HG03565 (cell line): ENCODE measurements at regions not wholly inside any gene's neighbourhood (a gene's known extent, or its start where the extent isn't known, plus 50 kb on each side); places are given as distances from the start of the nearest gene placed in this dataset.
A peak's percentile ranks its signal among the peaks of the same experiment; 100 is the strongest.

Source experiments
- ATAC-seq: cut with Tn5 transposase; IDR thresholded peaks from one replicate; pipeline ENCODE4 v1.9.1; 2021; ENCODE audit warnings: mild to moderate bottlenecking, moderate library complexity; ENCODE audit not compliant: unreplicated experiment

DNA sequence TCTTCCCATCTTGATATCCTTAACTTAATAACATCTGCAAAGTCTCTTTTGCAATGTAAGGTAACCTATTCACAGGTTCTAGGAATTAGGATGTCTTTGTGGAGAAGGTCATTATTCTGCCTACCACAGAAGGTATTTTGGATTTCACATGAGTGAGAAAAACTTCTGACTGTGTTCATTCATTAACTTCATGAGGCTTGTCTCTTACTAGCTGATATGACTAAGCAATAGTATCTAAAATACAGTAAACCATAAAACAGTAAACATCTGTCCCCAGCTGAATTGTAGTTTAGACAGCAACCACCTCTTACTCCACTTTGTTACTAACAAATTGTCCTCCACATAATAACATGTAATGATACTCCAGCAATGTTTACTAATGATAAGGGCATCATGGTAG lies 198.1 kb downstream of the SEC23A start:
- ATAC-seq = no peak

DNA sequence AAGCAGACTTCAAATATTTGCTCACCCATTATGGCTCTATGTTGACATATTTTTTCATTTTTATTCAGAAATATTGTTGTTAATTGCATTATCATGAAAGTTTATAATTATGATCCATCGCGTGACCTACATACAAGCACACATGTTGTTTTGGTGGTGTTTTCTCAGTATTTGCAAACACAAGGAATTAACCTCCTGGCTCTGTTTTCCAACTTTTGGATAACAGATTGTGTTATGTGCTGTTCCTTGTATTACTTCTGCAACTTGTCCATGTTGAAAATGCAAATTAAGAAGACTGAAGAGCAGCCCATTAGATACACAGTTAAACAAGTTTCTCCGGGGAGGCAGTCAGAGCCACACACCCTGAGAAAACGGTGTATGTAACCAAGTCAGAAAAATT lies 201.2 kb downstream of the SEC23A start:
- no peak for ATAC-seq

DNA sequence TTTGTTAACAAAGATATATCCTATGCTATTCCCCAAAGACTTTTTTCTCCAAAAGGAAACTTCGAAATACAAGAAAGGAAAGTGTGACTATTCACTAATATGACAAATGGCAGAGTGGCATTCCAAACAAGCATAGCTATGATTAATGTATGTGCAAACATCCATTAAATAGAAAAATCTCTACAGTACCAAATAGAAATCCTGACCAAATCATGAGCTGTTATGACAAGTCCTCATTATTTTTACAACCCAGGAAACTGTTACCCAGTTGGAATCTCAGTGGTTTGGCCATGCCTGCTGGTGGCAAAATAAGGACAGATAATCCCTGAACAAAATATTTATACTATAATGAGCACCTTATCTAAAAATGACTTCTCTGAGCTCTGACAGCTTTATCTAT lies 202.1 kb downstream of the SEC23A start:
- ATAC-seq = no peak

DNA sequence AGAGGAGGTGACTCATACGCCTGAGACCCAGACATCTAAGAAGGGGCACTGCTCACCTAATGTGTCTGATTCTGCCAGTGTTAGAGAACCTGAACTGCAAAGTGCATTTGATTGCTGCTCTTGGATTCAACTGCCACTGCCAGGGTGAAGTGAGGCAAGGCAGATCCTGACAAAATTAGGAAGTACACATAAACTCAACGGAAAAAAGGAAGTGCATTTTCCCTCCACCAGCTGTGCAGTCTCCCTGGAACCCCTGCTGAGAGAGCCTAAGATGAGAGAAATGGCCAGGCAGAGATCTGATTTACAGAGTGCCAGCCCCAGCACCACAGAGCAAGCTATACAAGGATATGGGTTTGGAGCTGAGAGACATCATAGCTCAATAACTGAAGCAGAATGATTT lies 215.3 kb downstream of the SEC23A start:
- ATAC-seq = no peak

DNA sequence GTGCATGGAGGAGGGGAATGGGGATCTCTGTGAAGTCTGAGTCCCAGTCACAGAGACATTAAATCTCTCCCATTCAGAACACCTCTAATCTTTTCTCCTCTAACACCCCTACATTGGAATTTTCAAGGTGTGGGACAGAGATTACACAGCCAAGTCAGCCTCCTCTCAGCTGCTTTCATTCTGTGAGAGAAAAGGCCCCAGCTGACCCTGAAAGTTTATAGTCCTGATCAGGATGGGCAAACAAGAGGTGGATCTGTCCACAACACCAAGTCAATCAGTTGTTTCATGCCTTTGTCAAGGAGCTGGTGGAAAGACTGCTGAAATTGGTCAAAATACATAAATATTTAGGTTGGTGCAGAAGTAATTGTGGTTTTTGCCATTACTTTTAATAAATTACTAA lies 218.9 kb downstream of the SEC23A start:
- ATAC-seq = no peak

DNA sequence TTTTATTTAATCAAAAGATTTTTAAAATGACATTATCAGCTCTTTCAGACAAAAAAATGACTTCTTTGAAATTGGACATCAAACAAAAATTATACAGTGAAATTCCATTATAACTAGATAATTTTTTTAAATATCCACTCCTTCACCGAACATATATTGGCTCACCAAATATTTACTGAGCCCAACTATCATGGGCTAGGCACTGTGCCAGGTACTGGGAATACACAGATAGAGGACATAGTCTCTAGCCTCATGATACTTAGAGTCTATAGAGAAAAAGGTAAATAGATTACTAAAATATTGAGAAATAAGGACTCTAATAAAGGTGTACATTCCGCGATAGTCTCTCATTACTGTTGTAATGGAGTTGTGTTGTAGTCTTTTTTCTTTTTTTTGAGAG lies 219.9 kb downstream of the SEC23A start:
- no peak for ATAC-seq

DNA sequence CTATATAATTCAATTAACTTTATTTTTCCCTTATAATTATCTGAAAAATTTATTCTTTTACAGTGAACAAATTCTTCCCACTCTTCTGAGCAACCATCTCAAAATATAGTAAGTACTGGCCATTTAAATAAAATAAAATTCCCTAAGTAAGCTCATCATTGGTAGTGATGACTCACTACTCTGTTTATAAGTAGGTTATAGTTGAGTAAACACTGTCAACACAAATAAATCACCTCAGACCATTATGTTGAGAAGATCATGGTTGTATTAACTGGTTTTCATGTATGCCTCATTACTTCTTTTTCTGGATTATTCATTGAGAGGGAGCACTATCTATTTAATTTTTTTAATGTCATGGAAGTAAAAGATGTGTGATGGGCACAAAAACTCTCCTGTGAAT lies 220.5 kb downstream of the SEC23A start:
- no peak for ATAC-seq

DNA sequence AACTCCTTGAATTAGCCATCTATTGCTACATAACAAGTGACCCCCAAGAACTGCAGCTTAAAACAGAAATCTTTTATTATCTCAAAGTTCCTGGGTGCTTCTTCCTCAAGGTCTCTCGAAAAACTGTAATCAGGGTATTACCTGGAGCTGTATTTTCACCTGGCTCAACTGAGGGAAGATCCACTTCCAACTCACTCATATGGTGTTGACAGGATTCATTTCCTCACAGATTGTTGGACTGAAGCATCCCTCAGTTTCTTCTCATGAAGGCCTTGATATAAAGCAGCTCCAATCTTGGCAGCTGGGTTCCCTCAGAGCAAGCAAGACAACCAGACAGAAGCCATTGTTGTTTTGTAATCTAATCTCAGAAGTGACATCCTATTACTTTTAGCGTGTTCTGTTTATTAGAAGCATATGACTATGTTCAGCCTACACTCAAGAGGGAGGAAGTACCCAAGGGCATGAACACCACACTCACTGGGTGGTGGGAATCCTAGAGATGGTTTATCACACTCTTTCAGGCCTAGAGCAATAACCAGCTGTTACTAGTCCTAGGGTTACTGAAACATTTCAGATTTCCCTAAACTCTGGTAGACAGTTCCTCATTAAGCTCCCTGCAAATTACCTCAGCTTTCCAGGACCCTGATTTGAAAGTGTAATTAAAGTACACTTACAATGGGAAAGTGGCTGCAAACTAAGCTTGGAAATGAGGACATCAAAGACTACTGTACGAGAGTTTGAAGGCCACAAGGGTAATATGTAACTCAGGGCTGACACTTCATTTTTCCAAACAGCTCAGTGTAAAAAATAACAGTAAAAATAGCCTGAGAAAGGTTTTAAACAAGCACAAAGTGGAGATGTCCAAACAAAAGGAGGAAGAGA lies 222.2 kb downstream of the SEC23A start:
- ATAC-seq = no peak

DNA sequence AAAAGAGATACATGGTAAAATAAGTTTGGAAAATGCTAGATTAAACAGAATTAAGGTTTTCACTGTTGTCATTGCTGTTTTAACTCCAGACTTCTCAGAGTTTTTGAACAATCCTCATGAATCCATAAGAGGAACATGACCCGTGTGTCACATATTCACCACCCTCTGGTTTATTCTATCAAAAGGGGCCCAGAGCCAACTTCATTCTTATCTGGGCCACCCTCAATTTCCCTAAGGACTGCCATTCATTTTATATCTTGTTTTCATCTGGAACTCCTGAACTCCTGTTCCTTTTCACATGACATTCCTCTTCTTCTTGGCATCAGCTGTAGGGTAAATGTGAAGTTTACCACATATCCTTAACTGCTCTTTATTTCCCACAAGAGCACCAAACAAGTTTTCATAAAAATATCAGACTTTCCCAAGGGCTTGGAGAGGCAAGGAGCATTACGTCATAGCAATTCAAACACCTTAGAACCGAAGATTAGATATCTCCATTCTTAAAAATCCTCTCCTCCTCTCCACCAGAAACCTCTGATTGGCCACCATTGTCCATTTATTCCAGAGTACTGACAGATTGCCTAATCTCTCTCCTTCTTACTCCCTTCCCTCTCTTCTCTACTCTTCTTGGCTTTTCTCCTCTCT lies 225.2 kb downstream of the SEC23A start:
- no peak for ATAC-seq

DNA sequence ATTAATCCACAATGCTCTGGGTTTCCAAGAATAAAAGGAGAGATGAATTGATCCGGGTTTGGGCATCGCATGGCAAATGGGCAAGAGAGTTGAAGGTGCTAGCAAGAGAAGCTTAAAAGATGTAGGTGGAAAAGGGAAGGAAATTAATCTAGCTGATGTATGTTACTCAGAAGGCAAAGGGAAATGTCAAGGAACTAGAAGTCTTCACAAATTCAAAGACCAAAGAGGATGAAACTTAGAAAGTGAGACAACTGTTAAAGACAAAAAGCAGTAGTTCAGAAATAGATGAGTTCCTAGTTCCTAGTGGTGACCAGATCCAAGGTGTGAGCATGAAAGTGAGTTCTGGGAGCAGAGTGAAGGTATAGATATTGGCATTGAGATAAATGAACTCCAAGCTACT lies 228.3 kb downstream of the SEC23A start:
- ATAC-seq = no peak

DNA sequence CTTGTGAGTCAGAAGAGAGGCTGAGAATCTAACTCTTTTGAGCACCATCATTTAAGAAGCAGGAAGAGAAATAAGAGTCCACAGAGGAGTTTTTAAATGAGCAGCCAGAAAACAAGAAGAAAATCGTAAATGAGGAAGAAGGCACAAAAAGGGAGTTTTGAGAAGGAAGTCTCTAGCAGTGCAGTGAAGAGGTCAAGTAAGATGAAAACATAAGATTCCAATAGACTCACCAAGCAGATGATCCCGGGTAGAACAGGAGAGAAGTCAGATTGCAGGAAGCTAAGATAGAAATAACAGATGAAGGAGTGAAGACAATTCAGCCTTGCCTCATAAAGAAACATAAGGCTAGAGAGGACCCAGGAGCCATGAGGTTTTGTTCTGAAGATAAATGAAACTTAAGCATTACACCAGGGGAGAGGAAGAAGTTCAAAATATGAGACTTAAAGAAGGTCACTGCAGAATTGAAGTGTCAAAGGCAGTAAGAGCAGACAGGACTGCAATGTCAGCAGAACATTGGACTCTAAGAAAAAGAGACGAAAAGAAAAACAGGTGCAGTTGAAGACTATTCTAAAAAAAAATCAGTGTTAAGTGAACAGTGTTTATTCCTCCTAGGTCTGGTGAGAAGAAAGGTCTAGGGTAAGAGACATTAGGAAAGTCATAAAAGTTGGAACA lies 229.0 kb downstream of the SEC23A start:
- ATAC-seq = no peak

DNA sequence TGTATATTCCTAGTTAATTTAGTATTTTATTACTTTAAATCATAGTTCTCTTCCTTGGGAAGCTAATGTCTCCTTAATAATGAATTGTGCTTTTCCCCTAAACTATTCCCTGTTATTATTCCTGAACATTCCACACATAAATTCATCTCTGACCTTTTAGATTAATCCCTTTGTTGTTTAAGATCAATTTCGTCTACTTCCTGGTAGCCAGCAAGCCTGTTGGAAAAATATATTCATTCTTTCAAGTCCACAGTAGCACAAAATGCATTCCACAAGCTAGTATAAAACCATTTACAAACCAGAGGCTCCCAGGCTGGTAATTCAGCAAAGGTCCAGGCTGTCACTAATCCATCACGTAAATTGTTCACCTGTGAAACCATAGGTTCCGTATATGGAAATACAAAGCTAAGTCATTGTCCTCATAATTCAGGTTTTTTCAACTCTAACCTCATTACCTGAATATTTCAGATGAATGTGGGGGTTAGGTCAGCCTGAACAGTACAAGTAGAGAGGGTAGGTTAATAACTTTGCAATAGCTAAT lies 232.7 kb downstream of the SEC23A start:
- no peak for ATAC-seq

DNA sequence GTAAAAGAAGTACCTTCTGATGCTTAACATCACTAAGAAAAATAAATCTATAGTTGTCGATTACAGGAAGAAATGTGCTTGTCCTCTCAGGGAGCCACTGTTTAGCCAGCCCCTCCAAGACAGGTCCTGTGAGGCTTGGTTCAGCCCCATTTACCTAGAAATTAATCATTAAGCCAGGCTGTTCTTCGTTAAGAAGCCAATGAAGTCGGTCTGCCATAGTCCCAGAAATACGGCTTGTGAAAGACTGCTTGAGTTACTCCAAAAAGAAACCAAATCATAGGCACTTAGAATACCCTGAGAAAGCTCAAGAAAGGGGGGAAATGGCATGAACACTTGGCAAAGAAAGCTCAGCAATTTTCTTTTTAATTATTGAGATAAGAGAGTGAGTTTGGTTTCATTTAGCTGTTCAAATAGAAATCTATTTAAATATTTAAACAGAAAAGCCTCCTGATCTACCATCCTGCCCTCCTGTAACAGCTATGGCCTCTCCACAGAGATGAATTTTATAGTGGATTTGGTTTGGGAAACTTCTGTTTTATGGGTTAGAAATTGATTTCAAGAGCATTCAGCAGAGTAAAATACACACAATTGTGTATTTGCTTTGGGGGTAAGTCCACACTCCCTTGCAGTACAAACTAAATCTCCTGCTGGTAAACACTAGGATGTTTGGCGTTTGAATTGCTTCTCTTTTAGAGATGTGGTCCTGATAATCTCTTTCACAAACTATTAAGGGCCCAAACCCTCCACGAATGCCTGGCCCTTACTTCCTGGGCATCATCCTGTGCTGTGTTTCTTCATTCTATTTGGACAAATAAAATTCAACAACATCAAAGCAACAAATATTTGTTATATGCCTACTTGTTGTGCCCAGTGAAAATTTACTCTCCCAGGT lies 234.4 kb downstream of the SEC23A start:
- no peak for ATAC-seq

DNA sequence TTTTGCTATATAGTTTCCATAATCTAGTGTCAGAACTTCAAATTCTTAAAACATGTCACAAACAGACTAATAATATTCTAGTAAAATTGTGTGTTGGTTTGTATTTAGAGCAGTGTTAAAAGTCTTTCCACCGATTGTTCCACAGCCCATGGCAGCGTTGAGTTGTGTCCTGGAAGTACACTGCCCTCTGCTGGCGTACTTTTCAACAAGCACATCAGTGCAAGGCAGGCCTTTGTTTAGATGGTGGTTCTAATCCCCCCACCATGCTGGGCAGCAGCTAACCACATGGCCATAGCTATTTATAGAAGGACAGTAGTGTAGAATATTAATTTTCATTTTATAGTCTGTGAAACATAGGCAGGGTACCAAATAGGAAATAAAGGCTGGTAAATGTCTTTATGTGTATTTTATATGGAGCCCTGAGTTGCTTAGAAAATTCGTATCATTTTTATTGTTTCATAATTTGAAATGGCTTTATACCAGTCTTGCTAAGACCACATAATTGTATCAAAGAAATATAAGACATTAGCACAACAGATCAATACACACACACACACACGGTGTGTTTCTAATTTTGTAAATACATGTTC lies 235.4 kb downstream of the SEC23A start:
- ATAC-seq = peak; percentile 91

DNA sequence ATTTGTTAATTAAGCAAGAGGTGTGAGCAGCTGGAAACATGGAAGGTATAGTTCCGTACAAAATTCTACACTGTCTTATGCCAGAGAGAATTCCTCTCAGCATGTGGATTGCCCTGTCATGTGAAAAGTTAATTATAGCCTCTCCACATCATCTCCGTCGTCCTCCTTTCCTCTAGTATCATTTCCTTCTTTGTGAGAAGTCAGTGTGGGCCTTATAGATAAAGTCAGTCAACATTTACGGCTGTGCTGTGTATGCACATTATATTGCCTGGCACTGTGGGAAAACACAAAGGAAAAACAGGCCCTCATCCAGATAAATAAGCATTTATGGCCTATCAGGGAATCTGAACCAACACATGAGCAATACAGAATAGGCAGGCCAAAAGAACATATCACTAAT lies 236.6 kb downstream of the SEC23A start:
- no peak for ATAC-seq

DNA sequence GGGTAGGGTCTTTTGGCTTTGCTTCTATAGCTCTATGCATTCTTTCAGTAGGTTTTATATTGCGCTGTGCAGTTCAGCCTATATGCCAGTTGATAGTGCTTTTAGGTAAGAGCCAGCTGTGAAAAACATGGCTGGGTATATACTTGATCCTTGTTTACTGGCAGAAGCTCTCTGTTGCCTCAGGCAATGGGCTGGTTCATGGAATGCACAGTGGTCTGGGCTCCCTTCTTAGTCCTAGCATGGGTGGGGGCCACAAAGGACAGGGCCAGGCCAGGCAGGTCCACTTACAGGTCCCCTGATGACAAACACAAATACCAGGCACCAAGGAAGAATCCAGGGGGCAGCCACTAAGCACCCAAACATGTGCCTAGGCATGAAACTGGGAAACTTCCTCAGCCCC lies 240.7 kb downstream of the SEC23A start:
- no peak for ATAC-seq

DNA sequence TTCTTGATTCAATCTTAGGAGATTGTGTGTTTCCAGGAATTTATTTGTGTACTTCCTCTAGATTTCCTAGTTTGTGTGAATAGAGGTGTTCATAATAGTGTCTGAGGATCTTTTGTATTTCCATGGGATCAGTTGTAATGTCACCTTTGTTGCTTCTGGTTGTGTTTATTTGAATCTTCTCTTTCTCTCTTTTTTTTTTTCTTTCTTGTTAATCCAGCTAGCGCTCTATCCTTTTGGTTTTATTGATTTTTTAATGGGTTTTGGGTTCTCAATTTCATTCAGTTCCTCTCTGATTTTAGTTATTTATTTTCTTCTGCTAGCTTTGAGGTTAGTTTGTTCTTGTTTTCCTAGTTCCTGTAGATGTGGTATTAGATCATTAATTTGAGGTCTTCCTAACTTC lies 242.5 kb downstream of the SEC23A start:
- ATAC-seq = no peak

DNA sequence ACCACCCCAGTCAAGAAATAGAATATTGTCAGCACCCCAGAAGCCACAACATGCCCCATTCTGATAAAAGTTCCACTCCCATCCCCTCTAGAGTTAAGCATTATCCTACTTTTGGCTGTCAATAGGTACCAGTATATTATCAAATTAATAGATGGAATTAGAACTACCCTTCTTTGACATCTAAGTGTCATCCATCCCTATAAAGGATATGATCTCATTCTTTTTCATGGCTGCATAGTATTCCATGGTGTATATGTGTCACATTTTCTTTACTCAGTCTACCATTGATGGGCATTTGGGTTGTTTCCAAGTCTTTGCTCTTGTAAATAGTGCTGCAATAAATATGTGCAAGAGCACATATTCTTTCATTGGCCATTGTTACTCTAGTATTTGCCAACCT lies 246.2 kb downstream of the SEC23A start:
- no peak for ATAC-seq

DNA sequence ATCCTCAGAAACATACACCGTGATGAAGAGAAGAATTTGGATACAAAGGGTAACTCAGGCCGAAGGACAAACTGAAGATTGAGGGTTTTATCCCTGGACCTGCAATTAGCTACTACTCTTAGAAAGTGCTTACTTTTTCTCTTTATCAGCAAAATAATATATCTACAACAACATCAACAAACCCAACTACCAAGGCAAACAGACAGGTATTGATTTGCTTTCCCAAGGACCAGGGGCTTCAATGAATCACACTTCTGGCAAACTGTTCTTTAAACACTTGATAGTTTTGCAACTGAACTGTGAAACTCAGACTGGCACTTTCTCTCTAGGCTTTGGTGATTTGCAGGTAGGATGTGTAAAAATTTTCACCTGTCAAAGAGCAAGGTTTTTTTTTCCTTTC lies 247.5 kb downstream of the SEC23A start:
- no peak for ATAC-seq

DNA sequence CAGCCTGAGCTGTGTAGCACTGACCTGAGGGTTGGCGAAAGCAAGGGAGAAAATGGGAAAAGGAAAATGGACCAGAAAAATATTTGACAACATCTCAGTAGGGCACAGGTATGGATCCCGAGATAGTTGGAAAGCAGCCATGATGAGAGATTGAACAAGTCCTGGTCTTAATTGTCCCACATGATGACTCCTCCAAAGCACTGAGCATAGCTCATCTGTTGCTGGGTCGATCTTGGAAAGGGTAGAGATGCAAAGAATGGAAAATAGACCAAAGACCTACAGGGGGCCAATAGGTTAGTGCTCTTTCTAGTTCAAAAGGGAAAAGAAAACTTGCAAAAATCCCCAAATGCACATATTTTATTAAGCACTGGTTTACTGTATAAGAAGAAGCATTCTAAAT lies 251.9 kb downstream of the SEC23A start:
- ATAC-seq = no peak
